Activated CD4-positive, alpha-beta T cell treated with anti-CD3 and anti-CD28 coated beads, Interleukin-2, amount 10 ng/mL, durations not matched to agents 7 days and 5 days (primary cell): ENCODE measurements at regions not wholly inside any gene's neighbourhood (a gene's known extent, or its start where the extent isn't known, plus 50 kb on each side); places are given as distances from the start of the nearest gene placed in this dataset.
"Not testable (repeated sequence)": the region's sequence is repeated elsewhere in the genome, so short reads cannot be mapped to it uniquely, and the experiment has no call there.

Source experiments
- CTCF ChIA-PET: fragments of 350-600 bp; sonication (Branson Sonifier 250); formaldehyde crosslinking; loops from one replicate; lab custom pipeline; 2021; ENCODE audit warnings: antibody characterized with exemption; lab: Charles Lee
- POLR2A ChIA-PET: fragments of 350-600 bp; sonication (Branson Sonifier 250); formaldehyde crosslinking; loops from one replicate; lab custom pipeline; 2021; ENCODE audit warnings: antibody characterized with exemption; lab: Charles Lee
- DNase-seq: peaks from one replicate; pipeline ENCODE4 v3.0.0-alpha.2; 2020
- H3K27ac Mint-ChIP-seq: one replicate; pipeline ENCODE4 v1.8.0; 2021; ENCODE audit warnings: mild to moderate bottlenecking, moderate library complexity, mixed read lengths
- H3K27me3 Mint-ChIP-seq: one replicate; pipeline ENCODE4 v1.8.0; 2021; ENCODE audit warnings: mixed read lengths
- H3K36me3 Mint-ChIP-seq: one replicate; pipeline ENCODE4 v1.8.0; 2021; ENCODE audit warnings: low read depth, mixed read lengths
- H3K4me1 Mint-ChIP-seq: one replicate; pipeline ENCODE4 v1.8.0; 2021; ENCODE audit warnings: mixed read lengths
- H3K4me3 Mint-ChIP-seq: one replicate; pipeline ENCODE4 v1.8.0; 2021; ENCODE audit warnings: mild to moderate bottlenecking, moderate library complexity, mixed read lengths
- H3K9me3 Mint-ChIP-seq: one replicate; pipeline ENCODE4 v1.8.0; 2021; ENCODE audit warnings: mixed read lengths

DNA sequence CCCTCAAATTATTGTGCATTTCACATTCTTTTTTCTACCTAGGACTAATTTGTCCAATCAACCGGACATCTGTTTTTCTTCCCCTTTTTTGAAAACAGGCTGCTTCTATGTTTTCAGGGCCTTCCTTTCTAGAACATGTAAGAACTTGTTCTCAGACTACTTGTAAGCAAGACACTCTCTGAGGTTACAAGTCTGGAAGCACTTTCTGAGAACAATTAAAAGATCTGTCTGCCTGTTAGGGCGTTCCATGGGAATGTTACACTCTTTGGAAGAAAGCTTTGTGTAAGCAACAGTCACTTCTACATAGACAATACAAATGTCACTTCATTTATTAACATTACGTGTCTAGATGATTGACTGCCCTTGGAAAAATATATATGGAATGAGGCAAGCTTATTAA, 50.9 kb upstream of the HSPB3 start:
- H3K36me3 Mint-ChIP-seq: no peaks in the 10 kb centered on the region
- POLR2A ChIA-PET: no interaction called here
- DNase-seq: no peak
- H3K27ac Mint-ChIP-seq: no peak overlapping the region
- H3K27me3 Mint-ChIP-seq: no peaks in the 10 kb centered on the region
- no peak overlapping the region for H3K4me3 Mint-ChIP-seq
- H3K4me1 Mint-ChIP-seq: no peaks in the 10 kb centered on the region
- CTCF ChIA-PET: interaction anchor here (0.6 kb wide), 2 partner anchors 582 to 977 kb away, joined by 3 read pairs; no protein-coding TSS in a partner anchor
- no peaks in the 10 kb centered on the region for H3K9me3 Mint-ChIP-seq

DNA sequence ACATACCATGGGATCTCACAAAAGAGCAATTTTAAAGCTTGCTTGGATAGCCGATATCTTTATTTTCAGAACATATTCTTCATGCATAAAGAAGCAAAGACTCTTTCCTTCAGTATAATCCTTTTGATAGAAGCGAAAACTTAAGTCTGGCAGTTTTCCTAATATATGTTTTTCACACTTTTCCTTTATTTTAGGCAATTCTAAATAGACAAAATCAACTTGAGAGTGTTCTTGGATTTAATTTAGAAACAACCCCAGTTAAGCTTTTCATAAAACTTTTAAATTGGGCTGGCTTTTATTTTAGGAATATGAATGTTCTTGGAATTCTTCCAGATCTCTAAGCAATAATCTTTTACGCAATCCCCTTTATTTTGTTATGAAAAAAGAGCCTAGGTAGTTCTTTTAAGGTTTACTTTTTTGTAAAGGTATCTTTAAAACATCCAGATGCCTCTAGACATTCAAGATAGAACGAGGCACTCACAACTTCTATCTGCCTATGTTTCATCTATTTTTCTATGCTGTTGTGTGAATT, 51.5 kb upstream of the HSPB3 start:
- ChIA-PET POLR2A (no interaction called here), CTCF (interaction anchor here (0.9 kb wide), 1 partner anchor 23 kb away, joined by 3 read pairs; no protein-coding TSS in a partner anchor)
- Mint-ChIP-seq H3K36me3 (no peaks in the 10 kb centered on the region), H3K9me3 (no peaks in the 10 kb centered on the region), H3K27ac (no peak overlapping the region), H3K4me1 (no peaks in the 10 kb centered on the region), H3K4me3 (no peak overlapping the region), H3K27me3 (no peaks in the 10 kb centered on the region)
- DNase-seq: no peak

DNA sequence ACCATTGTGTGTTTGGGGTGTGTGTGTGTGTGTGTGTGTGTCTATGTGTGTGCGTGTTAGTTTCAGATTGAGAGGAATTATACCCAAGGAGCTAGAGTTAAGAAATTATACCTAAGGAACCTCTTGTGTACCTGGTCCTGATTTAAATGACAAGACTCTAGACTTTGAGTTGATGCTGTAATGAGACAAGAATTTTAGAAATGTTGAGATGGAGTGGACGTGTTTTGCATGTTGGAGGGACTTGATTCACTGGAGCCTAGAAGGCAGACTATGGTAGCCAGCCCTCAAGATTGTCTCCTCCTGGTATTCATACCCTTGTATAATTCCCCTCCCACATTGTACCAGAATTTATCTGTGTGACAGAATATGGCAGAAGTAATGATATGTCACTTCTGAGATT, 52.4 kb upstream of the HSPB3 start:
- H3K4me1 Mint-ChIP-seq: no peaks in the 10 kb centered on the region
- POLR2A ChIA-PET: no interaction called here
- H3K36me3 Mint-ChIP-seq: no peaks in the 10 kb centered on the region
- no peak for DNase-seq
- H3K9me3 Mint-ChIP-seq: no peaks in the 10 kb centered on the region
- CTCF ChIA-PET: interaction anchor here (0.7 to 0.9 kb wide), 2 partner anchors 24 to 930 kb away, joined by 3 read pairs; no protein-coding TSS in a partner anchor
- H3K4me3 Mint-ChIP-seq: no peak overlapping the region
- H3K27ac Mint-ChIP-seq: no peak overlapping the region
- H3K27me3 Mint-ChIP-seq: no peaks in the 10 kb centered on the region

DNA sequence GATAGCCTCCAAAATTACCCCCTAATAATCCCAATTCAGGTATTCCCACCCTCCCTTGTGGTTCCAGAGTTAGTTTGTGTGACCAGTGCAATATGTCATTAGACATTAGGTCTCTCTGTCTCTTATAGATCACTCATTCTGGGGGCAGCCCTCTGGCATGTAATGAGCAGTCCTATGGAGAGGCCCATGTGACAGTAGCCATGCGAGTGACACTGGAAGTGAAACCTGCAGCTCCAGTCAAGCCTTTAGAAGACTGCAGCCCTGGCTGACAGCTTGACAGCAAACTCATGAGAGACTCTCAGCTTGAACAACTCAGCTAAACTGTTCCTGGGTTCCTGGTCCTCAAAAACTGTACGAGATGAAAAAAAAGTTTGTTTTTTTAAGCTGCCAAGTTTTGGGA, 54.0 kb upstream of the HSPB3 start:
- Mint-ChIP-seq H3K4me3 (no peak overlapping the region), H3K4me1 (no peaks in the 10 kb centered on the region), H3K36me3 (no peaks in the 10 kb centered on the region), H3K9me3 (no peaks in the 10 kb centered on the region), H3K27ac (no peak overlapping the region), H3K27me3 (no peaks in the 10 kb centered on the region)
- POLR2A ChIA-PET: no interaction called here
- no peak for DNase-seq
- CTCF ChIA-PET: interaction anchor here (1.1 to 1.4 kb wide), 4 partner anchors 16 to 167 kb away, joined by 3 read pairs; no protein-coding TSS in a partner anchor

DNA sequence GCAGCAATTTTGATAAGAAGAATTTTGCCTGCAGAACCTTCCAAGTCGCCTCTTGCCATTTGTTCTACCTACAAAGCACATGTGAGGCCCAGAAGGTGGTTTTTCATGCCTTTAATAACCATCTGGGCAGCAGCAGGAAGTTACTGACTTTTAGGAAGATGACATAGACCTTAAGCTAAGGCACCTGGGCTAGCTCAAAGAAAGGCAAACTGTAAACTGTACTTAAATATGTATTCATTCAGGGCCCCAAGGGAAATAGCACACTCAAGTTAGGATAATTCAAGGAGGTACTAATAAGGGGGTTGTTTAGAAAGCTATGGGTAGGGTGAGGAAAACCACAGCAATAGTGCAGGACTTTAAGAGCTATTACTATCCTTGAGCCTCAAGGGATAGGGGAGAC, 57.3 kb upstream of the HSPB3 start:
- Mint-ChIP-seq H3K4me1 (no peaks in the 10 kb centered on the region), H3K9me3 (peaks cover under 1% of the 10 kb centered on the region), H3K4me3 (no peak overlapping the region), H3K27ac (no peak overlapping the region), H3K27me3 (no peaks in the 10 kb centered on the region), H3K36me3 (no peaks in the 10 kb centered on the region)
- CTCF ChIA-PET: no interaction called here
- DNase-seq: no peak
- POLR2A ChIA-PET: no interaction called here

DNA sequence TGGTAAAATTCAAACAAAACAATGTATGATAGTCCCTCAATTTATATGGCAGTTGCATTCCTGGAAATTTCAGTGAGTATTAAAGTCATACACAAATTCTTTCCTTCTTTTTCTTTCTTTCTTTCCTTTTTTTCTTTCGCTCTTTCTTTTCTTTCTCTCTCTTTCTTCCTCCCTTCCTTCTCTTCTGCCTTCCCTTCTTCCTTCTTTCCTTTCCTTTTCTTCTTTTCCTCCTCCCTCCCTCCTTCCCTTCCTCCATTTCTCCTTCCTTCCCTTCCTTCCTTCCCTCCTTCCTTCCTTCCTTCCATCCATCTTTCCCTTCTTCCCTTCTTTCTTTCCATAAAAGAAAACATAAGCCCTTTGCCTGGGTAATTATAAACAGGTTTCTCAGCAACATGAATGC, 58.1 kb upstream of the HSPB3 start:
- H3K27ac Mint-ChIP-seq: no peak overlapping the region
- ChIA-PET POLR2A (no interaction called here), CTCF (no interaction called here)
- H3K4me1 Mint-ChIP-seq: no peaks in the 10 kb centered on the region
- H3K9me3 Mint-ChIP-seq: peaks cover 3% of the 10 kb centered on the region
- H3K4me3 Mint-ChIP-seq: no peak overlapping the region
- no peaks in the 10 kb centered on the region for H3K36me3 Mint-ChIP-seq
- no peak for DNase-seq
- no peaks in the 10 kb centered on the region for H3K27me3 Mint-ChIP-seq

DNA sequence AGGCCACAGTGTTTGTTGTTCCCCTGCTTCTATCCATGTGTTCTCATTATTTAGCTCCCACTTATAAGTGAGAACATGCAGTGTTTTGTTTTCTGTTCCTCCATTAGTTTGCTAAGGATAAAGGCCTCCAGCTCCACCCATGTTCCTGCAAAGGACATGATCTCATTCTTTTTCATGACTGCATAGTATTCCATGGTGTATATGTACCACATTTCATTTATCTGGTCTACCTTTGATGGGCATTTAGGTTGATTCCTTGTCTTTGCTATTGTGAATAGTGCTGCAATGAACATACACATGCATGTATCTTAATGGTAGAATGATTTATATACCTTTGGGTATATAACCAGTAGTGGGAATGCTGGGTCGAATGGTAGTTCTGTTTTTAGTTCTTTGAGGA, 62.5 kb upstream of the HSPB3 start:
- POLR2A ChIA-PET, DNase-seq, H3K4me3 Mint-ChIP-seq, H3K9me3 Mint-ChIP-seq, CTCF ChIA-PET, H3K36me3 Mint-ChIP-seq, H3K27ac Mint-ChIP-seq, H3K4me1 Mint-ChIP-seq, H3K27me3 Mint-ChIP-seq: not testable (repeated sequence)

DNA sequence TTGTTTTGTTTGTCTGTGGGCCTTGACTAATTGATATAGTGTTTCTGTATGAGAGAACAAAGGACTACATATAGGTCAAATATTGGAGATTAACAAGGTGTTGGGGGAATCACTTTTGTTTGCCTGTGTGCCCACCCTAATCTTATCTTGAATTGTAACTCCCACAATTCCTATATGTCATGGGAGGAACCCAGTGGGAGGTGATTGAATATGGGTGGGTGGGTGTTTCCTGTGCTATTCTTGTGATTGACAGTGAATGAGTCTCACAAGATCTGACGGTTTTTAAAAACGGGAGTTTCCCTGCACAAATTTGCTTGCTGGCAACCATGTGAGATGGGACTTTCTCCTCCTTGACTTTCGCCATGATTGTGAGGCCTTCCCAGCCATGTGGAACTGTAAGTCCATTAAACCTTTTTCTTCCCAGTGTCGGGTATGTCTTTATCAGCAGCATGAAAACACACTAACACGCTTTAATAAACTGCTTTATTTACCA, 64.9 kb upstream of the HSPB3 start:
- peaks cover 7% of the 10 kb centered on the region for H3K9me3 Mint-ChIP-seq
- H3K36me3 Mint-ChIP-seq: no peaks in the 10 kb centered on the region
- no peak for DNase-seq
- ChIA-PET POLR2A (no interaction called here), CTCF (no interaction called here)
- H3K4me1 Mint-ChIP-seq: no peaks in the 10 kb centered on the region
- no peak overlapping the region for H3K27ac Mint-ChIP-seq
- peaks cover 2% of the 10 kb centered on the region for H3K27me3 Mint-ChIP-seq
- H3K4me3 Mint-ChIP-seq: no peak overlapping the region

DNA sequence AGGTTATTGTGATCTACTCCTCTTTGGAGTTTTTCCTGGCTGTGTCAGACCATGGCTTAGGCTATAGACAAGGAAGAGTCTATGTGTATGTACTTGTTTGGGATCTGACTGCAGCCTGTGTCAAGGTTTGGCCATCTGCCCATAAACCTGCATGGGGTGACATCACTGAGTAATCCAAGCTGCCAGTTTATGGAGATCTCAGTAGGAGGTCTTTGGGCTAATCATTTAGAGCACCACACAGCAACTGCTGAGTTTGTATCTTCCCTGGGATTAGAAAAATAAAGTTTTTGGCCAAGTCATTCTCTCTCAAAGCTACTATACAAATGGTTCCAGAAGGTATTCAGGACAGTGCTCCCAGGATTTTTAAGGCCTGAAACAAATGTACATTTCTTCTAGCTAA, 65.5 kb upstream of the HSPB3 start:
- Mint-ChIP-seq H3K9me3 (peaks cover 7% of the 10 kb centered on the region), H3K27ac (no peak overlapping the region), H3K27me3 (peaks cover 2% of the 10 kb centered on the region), H3K36me3 (no peaks in the 10 kb centered on the region), H3K4me1 (no peaks in the 10 kb centered on the region), H3K4me3 (no peak overlapping the region)
- no peak for DNase-seq
- ChIA-PET POLR2A (no interaction called here), CTCF (no interaction called here)

DNA sequence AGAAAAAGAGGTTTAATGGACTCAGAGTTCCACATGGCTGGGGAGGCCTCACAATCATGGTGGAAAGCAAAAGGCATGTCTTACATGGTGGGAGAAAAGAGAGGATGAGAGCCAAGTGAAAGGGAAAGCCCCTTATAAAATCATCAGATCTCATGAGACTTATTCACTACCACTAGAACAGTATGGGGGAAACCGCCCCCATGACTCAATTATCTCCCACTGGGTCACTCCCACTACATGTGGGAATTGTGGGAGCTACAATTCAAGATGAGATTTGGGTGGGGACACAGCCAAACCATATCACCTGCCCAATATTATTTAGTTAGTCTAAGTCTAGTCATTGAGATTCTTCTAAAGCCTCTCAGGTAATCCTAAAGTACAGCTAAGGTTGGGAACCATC, 66.1 kb upstream of the HSPB3 start:
- H3K4me1 Mint-ChIP-seq, H3K4me3 Mint-ChIP-seq, CTCF ChIA-PET, H3K27me3 Mint-ChIP-seq, H3K36me3 Mint-ChIP-seq, H3K27ac Mint-ChIP-seq, H3K9me3 Mint-ChIP-seq, POLR2A ChIA-PET, DNase-seq: not testable (repeated sequence)

DNA sequence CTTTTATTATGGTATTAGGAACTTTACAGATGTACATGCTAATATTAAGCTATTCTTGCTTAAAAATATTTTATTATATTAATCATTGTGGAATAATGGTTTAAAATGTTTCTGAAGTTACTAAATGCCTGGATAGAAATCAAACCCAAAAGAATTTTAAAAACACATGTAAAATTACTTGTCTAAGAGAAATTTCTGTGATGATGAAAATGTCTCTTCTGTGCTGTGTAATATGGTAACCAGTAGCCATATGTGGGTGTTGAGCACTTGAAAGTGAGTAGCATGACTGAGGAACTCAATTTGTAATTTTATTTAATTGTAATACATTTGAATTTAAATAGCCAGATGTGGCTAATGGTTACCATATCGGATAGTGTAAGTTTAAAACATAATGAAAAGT, 66.7 kb upstream of the HSPB3 start:
- Mint-ChIP-seq H3K27ac (no peak overlapping the region), H3K36me3 (no peaks in the 10 kb centered on the region), H3K27me3 (peaks cover 2% of the 10 kb centered on the region), H3K9me3 (peaks cover 7% of the 10 kb centered on the region), H3K4me3 (no peak overlapping the region), H3K4me1 (no peaks in the 10 kb centered on the region)
- ChIA-PET CTCF (no interaction called here), POLR2A (no interaction called here)
- DNase-seq: no peak

DNA sequence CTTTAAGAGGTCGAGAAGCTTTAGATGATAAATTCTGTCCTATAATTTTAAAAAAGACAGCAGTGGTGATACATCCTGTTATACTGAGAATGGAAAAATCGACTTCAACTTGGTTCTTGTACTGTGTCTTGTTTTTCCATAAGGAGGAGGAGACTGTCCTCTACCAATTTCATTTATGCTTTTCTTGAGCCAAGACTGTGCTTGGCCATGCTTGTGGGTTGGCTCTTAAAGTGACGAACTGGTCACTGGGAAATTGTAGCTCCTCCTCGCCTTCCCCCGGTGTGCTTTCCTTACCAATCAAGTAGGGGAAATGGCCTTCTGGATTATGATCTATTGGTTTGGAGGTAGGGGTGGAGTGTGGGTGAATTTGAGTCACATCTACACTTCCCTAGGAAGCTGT, 67.1 kb upstream of the HSPB3 start:
- Mint-ChIP-seq H3K27me3 (peaks cover 2% of the 10 kb centered on the region), H3K27ac (no peak overlapping the region), H3K4me1 (no peaks in the 10 kb centered on the region), H3K4me3 (no peak overlapping the region), H3K36me3 (no peaks in the 10 kb centered on the region), H3K9me3 (peaks cover 7% of the 10 kb centered on the region)
- ChIA-PET POLR2A (no interaction called here), CTCF (no interaction called here)
- no peak for DNase-seq

DNA sequence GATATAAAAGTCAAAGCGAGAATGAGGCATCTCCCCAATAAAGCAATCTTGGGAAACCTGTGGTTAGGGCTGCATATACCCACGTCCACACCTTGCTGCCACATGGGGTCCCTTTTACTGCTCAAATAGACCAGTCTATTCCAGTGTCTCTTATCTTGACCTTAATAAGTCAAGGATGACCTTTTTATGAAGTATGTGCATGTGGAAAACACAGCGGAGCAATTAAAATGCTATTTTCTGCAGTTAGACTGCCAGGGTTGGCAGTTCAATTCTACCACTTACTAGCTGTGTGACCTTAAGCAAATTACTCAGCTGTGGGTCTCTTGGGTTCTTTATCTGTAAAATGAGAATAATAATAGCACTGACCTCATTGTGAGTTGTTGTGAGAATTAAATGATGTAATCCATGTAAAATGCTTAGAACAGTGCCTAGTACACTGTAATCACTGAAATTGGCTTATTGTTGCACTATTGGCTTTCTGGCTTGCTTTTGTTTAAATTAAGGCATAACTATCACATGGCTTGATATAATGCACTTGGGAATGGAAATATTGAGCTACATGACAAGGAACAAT, 67.8 kb upstream of the HSPB3 start:
- Mint-ChIP-seq H3K36me3 (no peaks in the 10 kb centered on the region), H3K27ac (no peak overlapping the region), H3K27me3 (peaks cover 2% of the 10 kb centered on the region), H3K4me3 (no peak overlapping the region), H3K9me3 (peaks cover 4% of the 10 kb centered on the region), H3K4me1 (no peaks in the 10 kb centered on the region)
- DNase-seq: no peak
- POLR2A ChIA-PET: no interaction called here
- CTCF ChIA-PET: no interaction called here

DNA sequence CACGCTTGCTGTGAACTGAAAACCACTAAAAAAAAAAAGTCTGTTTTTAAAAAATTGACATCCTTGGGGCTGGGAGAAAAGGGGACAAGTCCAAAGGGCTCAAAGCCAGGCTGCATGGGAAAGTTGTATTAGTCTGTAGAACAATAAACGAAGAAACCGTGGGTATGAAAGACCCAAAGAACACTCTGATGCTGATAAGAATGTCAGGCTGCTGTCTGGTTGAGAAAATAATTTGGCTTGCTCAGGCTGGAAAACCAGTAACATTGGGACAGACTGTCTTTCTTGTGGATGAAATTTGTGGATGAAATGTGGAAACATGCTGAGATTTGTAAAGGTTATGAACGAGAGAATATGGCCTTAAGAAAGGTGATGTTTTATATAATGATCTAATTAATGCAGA, 68.5 kb upstream of the HSPB3 start:
- Mint-ChIP-seq H3K4me1 (no peaks in the 10 kb centered on the region), H3K36me3 (no peaks in the 10 kb centered on the region), H3K27me3 (peaks cover 2% of the 10 kb centered on the region), H3K4me3 (no peak overlapping the region), H3K9me3 (peaks cover 4% of the 10 kb centered on the region), H3K27ac (no peak overlapping the region)
- ChIA-PET CTCF (no interaction called here), POLR2A (no interaction called here)
- no peak for DNase-seq
